HepG2 (cell line): ENCODE measurements at regions not wholly inside any gene's neighbourhood (a gene's known extent, or its start where the extent isn't known, plus 50 kb on each side); places are given as distances from the start of the nearest gene placed in this dataset.

Source experiments
- ATAD3A ChIP-seq: sonication (generic); formaldehyde crosslinking; IDR thresholded peaks from 2 replicates; pipeline ENCODE4 v1.4.0; 2020; ENCODE audit warnings: missing genetic modification reagents
- EP300 ChIP-seq, 3 experiments: sonication (generic) in 1 of 3; formaldehyde crosslinking in 1 of 3; IDR thresholded peaks; 2 replicates each; pipeline versions ENCODE4 v1.5.1 to v1.6.1; 2011 to 2020; ENCODE audit warnings: low read depth in 2 of 3, low read length in 2 of 3, borderline replicate concordance in 1 of 3, improper control_type of control experiment in 1 of 3, mild to moderate bottlenecking in 1 of 3, missing genetic modification reagents in 1 of 3, moderate library complexity in 1 of 3
- FOXK1 ChIP-seq: sonication (generic); formaldehyde crosslinking; IDR thresholded peaks from 2 replicates; pipeline ENCODE4 v1.4.0; 2020; ENCODE audit warnings: low read depth, missing genetic modification reagents, borderline replicate concordance
- TARDBP ChIP-seq: sonication (generic); formaldehyde crosslinking; IDR thresholded peaks from 2 replicates; pipeline ENCODE4 v1.8.0; 2022; ENCODE audit warnings: mild to moderate bottlenecking, missing genetic modification reagents
- TEAD2 ChIP-seq: sonication (generic); formaldehyde crosslinking; IDR thresholded peaks from 2 replicates; pipeline ENCODE4 v1.9.0; 2021; ENCODE audit warnings: missing genetic modification reagents
- TF ChIP-seq, protein P1 (sequence below): sonication (generic); formaldehyde crosslinking; IDR thresholded peaks from 2 replicates; pipeline ENCODE4 v1.9.0; 2021; ENCODE audit warnings: missing genetic modification reagents, borderline replicate concordance
- TF ChIP-seq, protein P2 (sequence below): IDR thresholded peaks from 2 replicates; pipeline ENCODE4 v1.6.1; 2016; ENCODE audit warnings: low read depth, control low read depth
- TF ChIP-seq, protein P3 (sequence below): sonication (generic); formaldehyde crosslinking; IDR thresholded peaks from 2 replicates; pipeline ENCODE4 v1.8.0; 2022; ENCODE audit warnings: missing genetic modification reagents, mild to moderate bottlenecking, moderate library complexity, borderline replicate concordance
- TF ChIP-seq, protein P4 (sequence below): sonication (generic); formaldehyde crosslinking; IDR thresholded peaks from 2 replicates; pipeline ENCODE4 v1.5.0; 2020; ENCODE audit warnings: mild to moderate bottlenecking, missing genetic modification reagents, moderate library complexity

DNA sequence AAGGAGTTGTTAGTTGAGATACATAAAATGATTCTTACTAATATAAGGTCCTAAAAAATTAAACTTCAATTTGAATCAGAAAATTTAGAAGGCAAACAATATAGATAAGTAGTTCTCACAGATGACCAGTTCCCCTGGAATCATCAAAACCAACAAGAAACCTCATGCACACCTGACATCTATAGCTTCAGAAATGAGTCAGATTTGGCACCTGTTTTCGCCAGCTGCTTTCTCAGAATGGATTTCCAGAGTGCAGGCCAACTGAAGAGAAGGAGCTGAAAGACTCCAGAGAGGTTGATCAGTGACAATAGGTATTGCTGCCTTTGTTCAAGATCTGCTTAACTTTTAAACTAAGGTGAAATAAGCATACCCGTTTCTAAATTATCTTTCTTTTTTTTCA, 192.4 kb downstream of the RDH14 start:
- TF ChIP-seq TARDBP (CRISPR knock-in tag) (no peak), FOXK1 (no peak), EP300 (IDR thresholded peaks at IDR 0.05; ENCODE audit: low read depth in 2 of 2, low read length in 2 of 2) (no peak), EP300 (CRISPR knock-in tag; IDR thresholded peaks at IDR 0.05; ENCODE audit: borderline replicate concordance) (no peak), TEAD2 (CRISPR knock-in tag) (no peak), ATAD3A (CRISPR knock-in tag) (no peak)
- TF ChIP-seq, protein P1, sequence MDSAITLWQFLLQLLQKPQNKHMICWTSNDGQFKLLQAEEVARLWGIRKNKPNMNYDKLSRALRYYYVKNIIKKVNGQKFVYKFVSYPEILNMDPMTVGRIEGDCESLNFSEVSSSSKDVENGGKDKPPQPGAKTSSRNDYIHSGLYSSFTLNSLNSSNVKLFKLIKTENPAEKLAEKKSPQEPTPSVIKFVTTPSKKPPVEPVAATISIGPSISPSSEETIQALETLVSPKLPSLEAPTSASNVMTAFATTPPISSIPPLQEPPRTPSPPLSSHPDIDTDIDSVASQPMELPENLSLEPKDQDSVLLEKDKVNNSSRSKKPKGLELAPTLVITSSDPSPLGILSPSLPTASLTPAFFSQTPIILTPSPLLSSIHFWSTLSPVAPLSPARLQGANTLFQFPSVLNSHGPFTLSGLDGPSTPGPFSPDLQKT (CRISPR knock-in tag) = no peak
- TF ChIP-seq, protein P2, sequence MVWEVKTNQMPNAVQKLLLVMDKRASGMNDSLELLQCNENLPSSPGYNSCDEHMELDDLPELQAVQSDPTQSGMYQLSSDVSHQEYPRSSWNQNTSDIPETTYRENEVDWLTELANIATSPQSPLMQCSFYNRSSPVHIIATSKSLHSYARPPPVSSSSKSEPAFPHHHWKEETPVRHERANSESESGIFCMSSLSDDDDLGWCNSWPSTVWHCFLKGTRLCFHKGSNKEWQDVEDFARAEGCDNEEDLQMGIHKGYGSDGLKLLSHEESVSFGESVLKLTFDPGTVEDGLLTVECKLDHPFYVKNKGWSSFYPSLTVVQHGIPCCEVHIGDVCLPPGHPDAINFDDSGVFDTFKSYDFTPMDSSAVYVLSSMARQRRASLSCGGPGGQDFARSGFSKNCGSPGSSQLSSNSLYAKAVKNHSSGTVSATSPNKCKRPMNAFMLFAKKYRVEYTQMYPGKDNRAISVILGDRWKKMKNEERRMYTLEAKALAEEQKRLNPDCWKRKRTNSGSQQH = no peak
- TF ChIP-seq, protein P3, sequence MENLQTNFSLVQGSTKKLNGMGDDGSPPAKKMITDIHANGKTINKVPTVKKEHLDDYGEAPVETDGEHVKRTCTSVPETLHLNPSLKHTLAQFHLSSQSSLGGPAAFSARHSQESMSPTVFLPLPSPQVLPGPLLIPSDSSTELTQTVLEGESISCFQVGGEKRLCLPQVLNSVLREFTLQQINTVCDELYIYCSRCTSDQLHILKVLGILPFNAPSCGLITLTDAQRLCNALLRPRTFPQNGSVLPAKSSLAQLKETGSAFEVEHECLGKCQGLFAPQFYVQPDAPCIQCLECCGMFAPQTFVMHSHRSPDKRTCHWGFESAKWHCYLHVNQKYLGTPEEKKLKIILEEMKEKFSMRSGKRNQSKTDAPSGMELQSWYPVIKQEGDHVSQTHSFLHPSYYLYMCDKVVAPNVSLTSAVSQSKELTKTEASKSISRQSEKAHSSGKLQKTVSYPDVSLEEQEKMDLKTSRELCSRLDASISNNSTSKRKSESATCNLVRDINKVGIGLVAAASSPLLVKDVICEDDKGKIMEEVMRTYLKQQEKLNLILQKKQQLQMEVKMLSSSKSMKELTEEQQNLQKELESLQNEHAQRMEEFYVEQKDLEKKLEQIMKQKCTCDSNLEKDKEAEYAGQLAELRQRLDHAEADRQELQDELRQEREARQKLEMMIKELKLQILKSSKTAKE (CRISPR knock-in tag) = no peak
- TF ChIP-seq, protein P4, sequence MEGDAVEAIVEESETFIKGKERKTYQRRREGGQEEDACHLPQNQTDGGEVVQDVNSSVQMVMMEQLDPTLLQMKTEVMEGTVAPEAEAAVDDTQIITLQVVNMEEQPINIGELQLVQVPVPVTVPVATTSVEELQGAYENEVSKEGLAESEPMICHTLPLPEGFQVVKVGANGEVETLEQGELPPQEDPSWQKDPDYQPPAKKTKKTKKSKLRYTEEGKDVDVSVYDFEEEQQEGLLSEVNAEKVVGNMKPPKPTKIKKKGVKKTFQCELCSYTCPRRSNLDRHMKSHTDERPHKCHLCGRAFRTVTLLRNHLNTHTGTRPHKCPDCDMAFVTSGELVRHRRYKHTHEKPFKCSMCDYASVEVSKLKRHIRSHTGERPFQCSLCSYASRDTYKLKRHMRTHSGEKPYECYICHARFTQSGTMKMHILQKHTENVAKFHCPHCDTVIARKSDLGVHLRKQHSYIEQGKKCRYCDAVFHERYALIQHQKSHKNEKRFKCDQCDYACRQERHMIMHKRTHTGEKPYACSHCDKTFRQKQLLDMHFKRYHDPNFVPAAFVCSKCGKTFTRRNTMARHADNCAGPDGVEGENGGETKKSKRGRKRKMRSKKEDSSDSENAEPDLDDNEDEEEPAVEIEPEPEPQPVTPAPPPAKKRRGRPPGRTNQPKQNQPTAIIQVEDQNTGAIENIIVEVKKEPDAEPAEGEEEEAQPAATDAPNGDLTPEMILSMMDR = no peak
